ENCODE measurements at regions not wholly inside any gene's neighbourhood (a gene's known extent, or its start where the extent isn't known, plus 50 kb on each side); places are given as distances from the start of the nearest gene placed in this dataset.

DNA sequence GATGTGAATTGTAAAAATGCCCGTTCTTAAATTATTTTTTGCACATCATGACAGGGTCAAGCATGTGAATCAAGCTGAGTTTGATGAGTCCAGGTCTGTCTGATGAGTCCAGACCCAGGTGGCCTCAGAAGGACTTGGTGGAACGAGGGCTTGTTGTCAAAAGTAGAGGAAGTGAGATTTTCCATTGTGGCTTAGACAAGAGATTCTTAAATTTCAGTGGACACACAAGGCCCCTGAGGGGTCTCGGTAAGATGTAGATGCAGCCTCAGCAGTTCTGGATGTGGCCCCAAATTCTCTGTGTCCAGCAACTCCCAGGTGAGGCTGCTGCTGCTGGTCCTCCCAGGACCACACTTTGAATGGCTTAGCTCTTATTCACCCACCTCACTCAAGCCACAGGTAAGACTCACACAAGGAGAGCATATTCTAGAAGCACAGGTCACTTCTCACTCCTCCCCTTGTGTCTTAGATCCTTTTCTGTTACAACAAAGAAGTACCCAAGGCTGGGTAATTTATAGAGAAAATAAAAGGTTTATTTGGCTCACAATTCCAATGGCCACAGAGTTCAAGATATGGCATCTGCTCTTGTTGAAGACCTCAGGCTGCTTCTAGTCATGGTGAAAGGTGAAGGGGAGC is 98.8 kb downstream of the GGTLC2 start:
- H3K27me3 ChIP-seq (ENCODE audit: control insufficient read depth in 1 of 2, insufficient read depth in 1 of 2, low read length in 2 of 2) = peaks cover 22 to 84% of the 10 kb centered on the region in 2 experiments
- H3K23ac ChIP-seq (ENCODE audit: low read length in 2 of 2) = no peak overlapping the region
- no peak overlapping the region for H3K18ac ChIP-seq (ENCODE audit: low read depth in 1 of 2, low read length in 2 of 2)
- no peak overlapping the region for H2AK5ac ChIP-seq (ENCODE audit: low read length, severe bottlenecking)
- no peak overlapping the region for H3K14ac ChIP-seq (ENCODE audit: low read length in 2 of 2)
- no peak overlapping the region for H2BK15ac ChIP-seq (ENCODE audit: low read depth, poor library complexity, severe bottlenecking)
- no peaks in the 10 kb centered on the region for H3K79me1 ChIP-seq (replicated peaks; ENCODE audit: low read length, poor library complexity, severe bottlenecking)
- H3K4ac ChIP-seq (ENCODE audit: low read depth in 1 of 2, low read length in 2 of 2) = no peak overlapping the region
- no peak overlapping the region for H4K8ac ChIP-seq (ENCODE audit: low read length)
- no peaks in the 10 kb centered on the region for H3K4me1 ChIP-seq (ENCODE audit: control insufficient read depth, insufficient read depth, low read depth, low read length)
- H3K4me3 ChIP-seq (ENCODE audit: insufficient read depth in 1 of 2, low read depth in 1 of 2, low read length in 2 of 2) = no peak overlapping the region
- no peak overlapping the region for H2BK5ac ChIP-seq (ENCODE audit: low read depth, low read length, poor library complexity, severe bottlenecking)
- DNase-seq = no peak
- H3K9ac ChIP-seq (ENCODE audit: low read length) = no peak overlapping the region
- H3K4me2 ChIP-seq (ENCODE audit: low read length, poor library complexity, severe bottlenecking) = no peak overlapping the region
- no peak overlapping the region for H4K91ac ChIP-seq (ENCODE audit: low read length)
- no peak overlapping the region for H2BK12ac ChIP-seq (ENCODE audit: low read length in 2 of 2)
- H3K36me3 ChIP-seq (ENCODE audit: control insufficient read depth in 1 of 2, insufficient read depth in 2 of 2, low read depth in 1 of 2, low read length in 2 of 2) = no peaks in the 10 kb centered on the region
- no peak overlapping the region for H2BK120ac ChIP-seq (ENCODE audit: low read depth, low read length)
- no peaks in the 10 kb centered on the region for H3K9me3 ChIP-seq (ENCODE audit: control insufficient read depth, low read length)
- WGBS = 51% methylated on average over 3 of the region's 3 CpGs
- H3K27ac ChIP-seq (ENCODE audit: low read length, poor library complexity, severe bottlenecking) = no peak overlapping the region
- no peak overlapping the region for H2AFZ ChIP-seq (ENCODE audit: low read depth, low read length)

DNA sequence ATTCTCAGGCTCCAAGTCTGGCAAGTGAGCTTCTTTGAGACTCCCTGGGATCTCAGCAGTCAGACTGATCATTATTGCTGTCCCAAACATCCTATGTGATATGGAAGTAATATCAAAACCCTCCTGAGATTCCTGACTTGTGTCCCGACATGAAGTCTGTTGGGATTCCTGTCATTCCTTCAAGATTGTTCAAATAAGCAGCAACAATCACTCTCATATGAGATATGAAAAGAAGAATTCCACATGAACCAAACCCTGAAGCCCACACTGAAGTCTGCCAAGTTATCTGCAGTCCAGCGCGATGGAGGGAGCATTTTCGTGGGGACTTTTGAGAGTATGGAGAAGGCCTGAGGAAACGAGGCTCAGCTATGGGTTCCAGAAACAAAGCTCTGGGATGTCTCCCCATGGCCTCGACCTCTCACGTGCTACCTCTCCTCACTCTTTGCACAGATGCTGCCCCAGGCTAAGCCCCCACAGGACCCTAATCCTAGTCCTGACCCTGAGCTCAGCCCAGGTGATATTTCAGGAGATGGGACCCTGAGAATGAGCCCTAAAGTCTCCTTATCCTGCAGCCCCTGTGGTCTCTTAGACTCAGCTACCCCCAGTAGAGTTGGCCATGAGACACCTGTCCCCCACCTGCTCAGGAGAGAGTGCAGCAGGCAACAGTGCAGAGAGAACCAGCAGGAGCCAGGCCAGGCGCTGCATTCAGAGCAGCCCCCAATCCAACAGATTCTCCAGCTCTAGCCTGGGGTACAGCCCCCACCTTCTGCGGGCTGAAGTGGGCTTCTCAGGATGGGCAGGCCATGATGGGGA is 100.2 kb downstream of the GGTLC2 start:
- H2BK120ac ChIP-seq (ENCODE audit: low read depth, low read length) = no peak overlapping the region
- DNase-seq = no peak
- H3K27me3 ChIP-seq (ENCODE audit: control insufficient read depth in 1 of 2, insufficient read depth in 1 of 2, low read length in 2 of 2) = peaks cover 12 to 71% of the 10 kb centered on the region in 2 experiments
- no peak overlapping the region for H4K91ac ChIP-seq (ENCODE audit: low read length)
- no peak overlapping the region for H3K4me3 ChIP-seq (ENCODE audit: insufficient read depth in 1 of 2, low read depth in 1 of 2, low read length in 2 of 2)
- 59% methylated on average over 8 of the region's 9 CpGs for WGBS
- H3K4ac ChIP-seq (ENCODE audit: low read depth in 1 of 2, low read length in 2 of 2) = no peak overlapping the region
- H2BK5ac ChIP-seq (ENCODE audit: low read depth, low read length, poor library complexity, severe bottlenecking) = no peak overlapping the region
- H3K9me3 ChIP-seq (ENCODE audit: control insufficient read depth, low read length) = no peaks in the 10 kb centered on the region
- no peak overlapping the region for H3K23ac ChIP-seq (ENCODE audit: low read length in 2 of 2)
- H3K14ac ChIP-seq (ENCODE audit: low read length in 2 of 2) = no peak overlapping the region
- no peak overlapping the region for H3K4me2 ChIP-seq (ENCODE audit: low read length, poor library complexity, severe bottlenecking)
- no peak overlapping the region for H2BK15ac ChIP-seq (ENCODE audit: low read depth, poor library complexity, severe bottlenecking)
- H3K27ac ChIP-seq (ENCODE audit: low read length, poor library complexity, severe bottlenecking) = no peak overlapping the region
- H3K9ac ChIP-seq (ENCODE audit: low read length) = no peak overlapping the region
- H3K79me1 ChIP-seq (replicated peaks; ENCODE audit: low read length, poor library complexity, severe bottlenecking) = no peaks in the 10 kb centered on the region
- H2BK12ac ChIP-seq (ENCODE audit: low read length in 2 of 2) = no peak overlapping the region
- no peak overlapping the region for H2AK5ac ChIP-seq (ENCODE audit: low read length, severe bottlenecking)
- no peaks in the 10 kb centered on the region for H3K4me1 ChIP-seq (ENCODE audit: control insufficient read depth, insufficient read depth, low read depth, low read length)
- H3K18ac ChIP-seq (ENCODE audit: low read depth in 1 of 2, low read length in 2 of 2) = no peak overlapping the region
- no peaks in the 10 kb centered on the region for H3K36me3 ChIP-seq (ENCODE audit: control insufficient read depth in 1 of 2, insufficient read depth in 2 of 2, low read depth in 1 of 2, low read length in 2 of 2)
- H2AFZ ChIP-seq (ENCODE audit: low read depth, low read length) = no peak overlapping the region
- no peak overlapping the region for H4K8ac ChIP-seq (ENCODE audit: low read length)

DNA sequence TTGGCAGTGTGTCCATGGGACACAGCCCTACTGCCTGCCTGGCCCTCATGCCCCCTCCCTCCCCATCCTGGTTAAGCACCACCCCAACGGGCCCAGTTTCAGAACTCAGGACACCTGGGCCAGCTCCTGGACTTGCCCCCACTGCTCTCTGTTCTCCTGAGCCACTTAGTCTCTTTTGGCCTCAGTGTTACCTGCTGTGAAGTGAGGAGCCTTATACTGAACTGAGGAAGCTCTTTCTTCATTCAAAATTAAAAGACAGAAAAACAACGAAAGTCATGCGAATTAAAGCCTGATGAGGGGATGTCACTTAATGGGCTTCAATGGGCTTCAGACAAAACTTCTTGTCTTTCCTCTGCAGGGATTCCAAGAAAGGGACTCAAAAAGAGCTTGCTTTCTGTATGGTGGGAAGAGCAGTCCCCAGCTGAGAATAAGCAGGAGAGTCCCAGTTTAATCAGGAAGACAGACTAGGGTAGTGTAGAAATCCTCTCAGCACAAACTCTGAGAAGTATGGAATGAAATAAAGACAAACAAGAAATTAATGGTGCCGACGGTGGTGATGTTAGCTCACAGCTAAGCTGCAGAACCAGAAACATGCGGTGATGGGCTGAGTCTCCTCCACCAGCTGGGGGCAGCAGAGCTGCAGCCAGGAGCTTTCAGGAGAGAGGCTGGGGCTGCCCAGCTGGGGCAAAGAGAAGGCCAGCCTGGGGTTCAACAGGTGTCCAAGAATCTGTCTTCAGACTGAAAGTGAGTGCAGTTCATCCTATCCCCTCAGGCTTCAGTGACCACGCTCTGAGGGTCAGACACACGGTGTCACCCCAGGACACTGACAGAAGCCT is 101.0 kb downstream of the GGTLC2 start:
- no peaks in the 10 kb centered on the region for H3K79me1 ChIP-seq (replicated peaks; ENCODE audit: low read length, poor library complexity, severe bottlenecking)
- H4K91ac ChIP-seq (ENCODE audit: low read length) = no peak overlapping the region
- H3K4ac ChIP-seq (ENCODE audit: low read depth in 1 of 2, low read length in 2 of 2) = no peak overlapping the region
- no peaks in the 10 kb centered on the region for H3K4me1 ChIP-seq (ENCODE audit: control insufficient read depth, insufficient read depth, low read depth, low read length)
- H3K14ac ChIP-seq (ENCODE audit: low read length in 2 of 2) = no peak overlapping the region
- no peaks in the 10 kb centered on the region for H3K9me3 ChIP-seq (ENCODE audit: control insufficient read depth, low read length)
- DNase-seq = no peak
- H3K18ac ChIP-seq (ENCODE audit: low read depth in 1 of 2, low read length in 2 of 2) = no peak overlapping the region
- H3K4me3 ChIP-seq (ENCODE audit: insufficient read depth in 1 of 2, low read depth in 1 of 2, low read length in 2 of 2) = no peak overlapping the region
- no peak overlapping the region for H2BK120ac ChIP-seq (ENCODE audit: low read depth, low read length)
- H2BK5ac ChIP-seq (ENCODE audit: low read depth, low read length, poor library complexity, severe bottlenecking) = no peak overlapping the region
- no peak overlapping the region for H3K9ac ChIP-seq (ENCODE audit: low read length)
- H3K4me2 ChIP-seq (ENCODE audit: low read length, poor library complexity, severe bottlenecking) = no peak overlapping the region
- peaks cover 12 to 64% of the 10 kb centered on the region in 2 experiments for H3K27me3 ChIP-seq (ENCODE audit: control insufficient read depth in 1 of 2, insufficient read depth in 1 of 2, low read length in 2 of 2)
- no peak overlapping the region for H3K27ac ChIP-seq (ENCODE audit: low read length, poor library complexity, severe bottlenecking)
- no peak overlapping the region for H2BK15ac ChIP-seq (ENCODE audit: low read depth, poor library complexity, severe bottlenecking)
- H3K36me3 ChIP-seq (ENCODE audit: control insufficient read depth in 1 of 2, insufficient read depth in 2 of 2, low read depth in 1 of 2, low read length in 2 of 2) = no peaks in the 10 kb centered on the region
- WGBS = 66% methylated on average over 8 of the region's 8 CpGs
- H2AK5ac ChIP-seq (ENCODE audit: low read length, severe bottlenecking) = no peak overlapping the region
- H2BK12ac ChIP-seq (ENCODE audit: low read length in 2 of 2) = no peak overlapping the region
- no peak overlapping the region for H4K8ac ChIP-seq (ENCODE audit: low read length)
- no peak overlapping the region for H2AFZ ChIP-seq (ENCODE audit: low read depth, low read length)
- H3K23ac ChIP-seq (ENCODE audit: low read length in 2 of 2) = no peak overlapping the region

All from mesenchymal stem cell (in vitro differentiated cells and primary cell).